ENCODE measurements at regions not wholly inside any gene's neighbourhood (a gene's known extent, or its start where the extent isn't known, plus 50 kb on each side); places are given as distances from the start of the nearest gene placed in this dataset.

DNA sequence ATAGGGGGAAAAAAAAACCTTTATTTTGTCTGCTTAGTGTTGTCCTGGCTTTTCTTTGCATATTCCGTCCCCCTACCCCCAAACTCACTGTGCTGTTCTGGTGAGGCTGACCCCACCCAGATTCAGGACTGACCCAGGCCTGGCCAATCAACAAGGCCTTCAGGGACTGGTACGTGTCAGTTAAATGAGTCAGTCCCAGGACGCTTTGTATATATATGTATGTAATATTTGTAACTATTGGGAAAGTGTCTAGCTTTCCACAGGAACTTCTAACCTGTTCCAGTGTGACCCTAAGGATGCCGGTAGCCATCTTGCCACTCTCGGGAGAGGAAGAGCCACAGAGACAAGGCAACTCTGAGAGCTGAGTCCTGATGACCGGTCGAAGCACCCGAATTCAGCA is 107.4 kb downstream of the VCPKMT start:
- H3K9me3 ChIP-seq, result no peaks in the 10 kb centered on the region
- intact Hi-C loops (cut with DNase I; ENCODE audit: low total_unique reads) (no loop called here), in situ Hi-C loops (cut with MboI; ENCODE audit: low sequenced_read_pairs in 4 of 4) (loop anchor here in 1 of 4 donors (10.0 kb wide), 2 partner anchors 114 to 144 kb away; partner anchors contain the start of gene ARF6)

DNA sequence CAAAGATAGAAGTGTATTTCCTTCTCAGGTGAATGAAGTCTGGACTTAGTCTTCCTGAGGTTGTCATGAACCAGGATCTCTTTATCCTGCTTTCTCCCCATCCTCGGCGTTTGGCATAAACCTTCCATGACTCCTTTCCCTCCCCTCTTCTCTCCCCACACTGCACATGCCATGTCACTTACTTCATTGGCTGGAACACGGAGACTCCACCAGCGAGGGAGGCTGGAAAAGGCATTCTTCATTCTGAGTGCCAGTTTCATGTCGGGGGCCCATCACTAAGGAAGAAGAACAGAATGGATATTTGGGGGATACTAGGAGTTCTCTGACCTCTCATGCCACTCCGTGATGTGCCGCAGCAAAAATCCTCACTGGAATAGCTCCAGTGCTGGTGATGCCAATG is 105.6 kb downstream of the VCPKMT start:
- H3K27ac ChIP-seq, result no peak overlapping the region
- no peak for DNase-seq

More for the DNA sequence above, 107.4 kb downstream of the VCPKMT start:
- H3K36me3 ChIP-seq, result no peaks in the 10 kb centered on the region
- peaks cover 2 to 4% of the 10 kb centered on the region in 2 donors for H3K4me1 ChIP-seq
- no peaks in the 10 kb centered on the region for H3K27me3 ChIP-seq
- DNase-seq (no peak), ATAC-seq (no peak)
- H3K27ac ChIP-seq, result no peak overlapping the region
- no peak overlapping the region for H3K4me3 ChIP-seq
- no peak for TF ChIP-seq CTCF (IDR thresholded peaks at IDR 0.05 in 4 of 5, conservative IDR thresholded peaks at IDR 0.05 in 1 of 5)
- no peak for TF ChIP-seq POLR2A (IDR thresholded peaks at IDR 0.05)

GRCh38 chr14:50011242-50011641 is 105.1 kb downstream of the VCPKMT start:
- DNase-seq (no peak), ATAC-seq (no peak)
- Histone ChIP-seq H3K27me3 (no peaks in the 10 kb centered on the region), H3K4me1 (peaks cover 0 to 7% of the 10 kb centered on the region in 2 donors), H3K27ac (no peak overlapping the region), H3K9me3 (no peaks in the 10 kb centered on the region), H3K36me3 (no peaks in the 10 kb centered on the region), H3K4me3 (no peak overlapping the region)
- intact Hi-C loops (cut with DNase I; ENCODE audit: low total_unique reads), result no loop called here
- in situ Hi-C loops (cut with MboI; ENCODE audit: low sequenced_read_pairs in 4 of 4), result no loop called here
- TF ChIP-seq POLR2A (IDR thresholded peaks at IDR 0.05) (no peak), CTCF (IDR thresholded peaks at IDR 0.05 in 4 of 5, conservative IDR thresholded peaks at IDR 0.05 in 1 of 5) (no peak)

More for the DNA sequence above, 105.6 kb downstream of the VCPKMT start:
- H3K9me3 ChIP-seq, result no peaks in the 10 kb centered on the region
- H3K36me3 ChIP-seq, result no peaks in the 10 kb centered on the region
- H3K4me3 ChIP-seq, result no peak overlapping the region
- in situ Hi-C loops (cut with MboI; ENCODE audit: low sequenced_read_pairs in 4 of 4), result no loop called here
- TF ChIP-seq POLR2A (IDR thresholded peaks at IDR 0.05) (no peak), CTCF (IDR thresholded peaks at IDR 0.05 in 4 of 5, conservative IDR thresholded peaks at IDR 0.05 in 1 of 5) (no peak)
- peaks cover 0 to 7% of the 10 kb centered on the region in 2 donors for H3K4me1 ChIP-seq
- intact Hi-C loops (cut with DNase I; ENCODE audit: low total_unique reads), result no loop called here
- ATAC-seq, result no peak
- H3K27me3 ChIP-seq, result no peaks in the 10 kb centered on the region

DNA sequence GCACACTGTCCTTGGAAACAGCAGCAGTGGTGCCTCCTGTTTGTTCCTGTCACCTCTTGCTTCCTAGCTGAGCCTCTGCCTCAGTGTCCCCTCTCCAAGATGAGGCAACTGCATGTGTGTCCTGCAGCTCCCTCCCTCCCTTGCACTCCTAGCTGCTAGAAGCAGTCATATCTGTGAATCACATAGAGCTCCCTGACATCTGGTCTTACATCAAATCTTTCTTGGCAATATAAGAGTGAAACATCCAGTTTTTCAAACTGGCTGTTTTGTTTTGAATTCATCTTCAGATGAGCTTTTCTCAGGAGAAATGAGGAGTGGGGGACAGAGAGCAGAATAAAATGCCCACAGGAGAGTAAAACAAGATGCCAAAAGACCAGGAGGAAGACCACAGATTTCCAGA is 103.7 kb downstream of the VCPKMT start:
- TF ChIP-seq CTCF (IDR thresholded peaks at IDR 0.05 in 4 of 5, conservative IDR thresholded peaks at IDR 0.05 in 1 of 5) (no peak), POLR2A (IDR thresholded peaks at IDR 0.05) (no peak)
- ATAC-seq, result no peak
- Histone ChIP-seq H3K9me3 (no peaks in the 10 kb centered on the region), H3K4me3 (no peak overlapping the region), H3K36me3 (no peaks in the 10 kb centered on the region), H3K4me1 (peaks cover under 1 to 10% of the 10 kb centered on the region in 2 donors), H3K27me3 (no peaks in the 10 kb centered on the region), H3K27ac (no peak overlapping the region)
- intact Hi-C loops (cut with DNase I; ENCODE audit: low total_unique reads) (no loop called here), in situ Hi-C loops (cut with MboI; ENCODE audit: low sequenced_read_pairs in 4 of 4) (no loop called here)
- DNase-seq, result no peak

All from gastrocnemius medialis (tissue), 4 donors.